Tibial nerve (tissue), 3 donors: ENCODE measurements at regions not wholly inside any gene's neighbourhood (a gene's known extent, or its start where the extent isn't known, plus 50 kb on each side); places are given as distances from the start of the nearest gene placed in this dataset.

Source experiments
- POLR2A ChIP-seq, 2 donors: fragments of 450-650 bp; IDR thresholded peaks; one replicate each; pipeline ENCODE4 v1.6.1; 2017; ENCODE audit warnings: antibody characterized with exemption in 2 of 2, mild to moderate bottlenecking in 2 of 2, moderate library complexity in 2 of 2
- TF ChIP-seq, protein P1 (sequence below), 5 experiments: fragments of 200-600 bp in 3 of 5; fragments of 450-650 bp in 2 of 5; sonication (generic) in 3 of 5; IDR thresholded peaks; one replicate each; pipeline ENCODE4 v1.5.1; 2016 to 2019; ENCODE audit warnings: antibody characterized with exemption in 5 of 5, mild to moderate bottlenecking in 3 of 5, moderate library complexity in 2 of 5

DNA sequence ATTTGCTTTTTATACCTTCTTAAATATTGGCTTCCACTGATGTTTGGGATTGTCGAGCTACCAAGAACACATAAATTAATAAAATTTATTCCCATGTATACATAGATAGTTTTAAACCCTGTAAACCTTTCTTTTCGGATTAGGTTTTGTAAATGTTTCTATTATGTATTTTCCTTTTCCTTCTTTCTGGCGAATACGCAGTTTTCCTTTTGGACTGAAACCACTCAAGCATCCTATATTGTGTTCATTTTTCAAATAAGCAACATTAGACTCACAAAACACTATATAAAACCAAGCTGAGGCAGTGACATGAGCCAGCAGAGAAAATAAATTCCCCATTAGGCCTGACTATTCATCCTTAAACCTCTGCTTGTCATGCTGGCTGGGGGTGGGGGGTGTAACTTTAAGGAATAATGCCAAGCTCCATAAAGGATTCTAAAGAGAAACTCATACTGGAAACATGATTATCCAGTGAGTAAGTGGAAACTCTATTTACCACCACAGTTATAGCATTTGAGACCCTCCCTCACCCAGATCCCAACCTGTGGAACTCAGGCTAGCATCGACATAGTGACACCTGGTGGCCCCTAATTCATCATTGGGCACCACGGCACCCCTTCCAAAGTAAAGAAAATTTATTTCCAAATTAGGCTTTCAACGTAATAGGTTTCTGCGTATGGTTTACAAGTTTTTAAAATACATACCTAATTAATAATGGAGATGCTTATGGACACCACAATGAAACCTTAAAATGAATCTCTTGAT, 86.5 kb upstream of the CELF2 start:
- TF ChIP-seq, protein P1, sequence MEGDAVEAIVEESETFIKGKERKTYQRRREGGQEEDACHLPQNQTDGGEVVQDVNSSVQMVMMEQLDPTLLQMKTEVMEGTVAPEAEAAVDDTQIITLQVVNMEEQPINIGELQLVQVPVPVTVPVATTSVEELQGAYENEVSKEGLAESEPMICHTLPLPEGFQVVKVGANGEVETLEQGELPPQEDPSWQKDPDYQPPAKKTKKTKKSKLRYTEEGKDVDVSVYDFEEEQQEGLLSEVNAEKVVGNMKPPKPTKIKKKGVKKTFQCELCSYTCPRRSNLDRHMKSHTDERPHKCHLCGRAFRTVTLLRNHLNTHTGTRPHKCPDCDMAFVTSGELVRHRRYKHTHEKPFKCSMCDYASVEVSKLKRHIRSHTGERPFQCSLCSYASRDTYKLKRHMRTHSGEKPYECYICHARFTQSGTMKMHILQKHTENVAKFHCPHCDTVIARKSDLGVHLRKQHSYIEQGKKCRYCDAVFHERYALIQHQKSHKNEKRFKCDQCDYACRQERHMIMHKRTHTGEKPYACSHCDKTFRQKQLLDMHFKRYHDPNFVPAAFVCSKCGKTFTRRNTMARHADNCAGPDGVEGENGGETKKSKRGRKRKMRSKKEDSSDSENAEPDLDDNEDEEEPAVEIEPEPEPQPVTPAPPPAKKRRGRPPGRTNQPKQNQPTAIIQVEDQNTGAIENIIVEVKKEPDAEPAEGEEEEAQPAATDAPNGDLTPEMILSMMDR (IDR thresholded peaks at IDR 0.05): no peak
- TF ChIP-seq POLR2A (IDR thresholded peaks at IDR 0.05): no peak
